BLaER1 (cell line): ENCODE measurements at regions not wholly inside any gene's neighbourhood (a gene's known extent, or its start where the extent isn't known, plus 50 kb on each side); places are given as distances from the start of the nearest gene placed in this dataset.

Source experiments
- H3K27ac ChIP-seq: shearing (Covaris generic); formaldehyde crosslinking; 2 replicates; pipeline ENCODE4 v1.8.1; 2022
- H3K27me3 ChIP-seq: shearing (Covaris generic); formaldehyde crosslinking; 2 replicates; pipeline ENCODE4 v1.8.1; 2022
- H3K36me3 ChIP-seq: shearing (Covaris generic); formaldehyde crosslinking; 2 replicates; pipeline ENCODE4 v1.8.1; 2022
- H3K4me1 ChIP-seq: shearing (Covaris generic); formaldehyde crosslinking; 2 replicates; pipeline ENCODE4 v1.8.1; 2022
- H3K4me2 ChIP-seq: shearing (Covaris generic); formaldehyde crosslinking; 2 replicates; pipeline ENCODE4 v1.8.1; 2022
- H3K4me3 ChIP-seq: shearing (Covaris generic); formaldehyde crosslinking; 2 replicates; pipeline ENCODE4 v1.8.1; 2022
- H3K9ac ChIP-seq: shearing (Covaris generic); formaldehyde crosslinking; 2 replicates; pipeline ENCODE4 v1.8.1; 2022
- H3K9me3 ChIP-seq: shearing (Covaris generic); formaldehyde crosslinking; 2 replicates; pipeline ENCODE4 v1.8.1; 2022
- H4K20me1 ChIP-seq: shearing (Covaris generic); formaldehyde crosslinking; 2 replicates; pipeline ENCODE4 v1.8.1; 2022
- Cebpa-rat ChIP-seq: shearing (Covaris generic); IDR thresholded peaks from 2 replicates; pipeline ENCODE4 v1.8.1; 2022

- no peaks in the 10 kb centered on the region for H3K27me3 ChIP-seq
- no peaks in the 10 kb centered on the region; the same call in 1 of the 2 replicates for H3K36me3 ChIP-seq
- no peaks in the 10 kb centered on the region for H4K20me1 ChIP-seq
- peak overlapping the region; percentile 91 for H3K27ac ChIP-seq
- peaks cover 94% of the 10 kb centered on the region for H3K4me1 ChIP-seq
- peak overlapping the region; percentile 77 for H3K9ac ChIP-seq
- peak overlapping the region; percentile 79 for H3K4me2 ChIP-seq
- peak overlapping the region; percentile 6; the same call in 1 of the 2 replicates for H3K4me3 ChIP-seq
- H3K9me3 ChIP-seq = peaks cover 40% of the 10 kb centered on the region
- no peak for TF ChIP-seq Cebpa-rat
These were observed 86.8 kb upstream of the VAV3 start for GRCh38 chr1:108051631-108052377.

- H3K27ac ChIP-seq = peak overlapping the region; percentile 91
- H3K4me2 ChIP-seq = peak overlapping the region; percentile 79
- H3K27me3 ChIP-seq = no peaks in the 10 kb centered on the region
- H3K36me3 ChIP-seq = no peaks in the 10 kb centered on the region; the same call in 1 of the 2 replicates
- peaks cover 96% of the 10 kb centered on the region for H3K4me1 ChIP-seq
- H3K9me3 ChIP-seq = peaks cover 37% of the 10 kb centered on the region
- peak overlapping the region; percentile 77 for H3K9ac ChIP-seq
- no peak for TF ChIP-seq Cebpa-rat
- H3K4me3 ChIP-seq = peak overlapping the region; percentile 6; the same call in 1 of the 2 replicates
- no peaks in the 10 kb centered on the region for H4K20me1 ChIP-seq
These were observed 86.1 kb upstream of the VAV3 start for GRCh38 chr1:108050911-108051629.

GRCh38 chr1:108050158-108050557 lies 85.2 kb upstream of the VAV3 start:
- Histone ChIP-seq H3K27me3 (no peaks in the 10 kb centered on the region), H3K4me1 (peaks cover 100% of the 10 kb centered on the region), H3K36me3 (no peaks in the 10 kb centered on the region; the same call in 1 of the 2 replicates), H3K27ac (peak overlapping the region; percentile 91), H3K9ac (peak overlapping the region; percentile 77), H3K4me2 (peak overlapping the region; percentile 79), H3K9me3 (peaks cover 38% of the 10 kb centered on the region), H4K20me1 (no peaks in the 10 kb centered on the region), H3K4me3 (no peak overlapping the region)
- TF ChIP-seq Cebpa-rat = no peak

GRCh38 chr1:108049178-108049819 lies 84.3 kb upstream of the VAV3 start:
- peak overlapping the region; percentile 79 for H3K4me2 ChIP-seq
- H3K9me3 ChIP-seq = peaks cover 43% of the 10 kb centered on the region
- no peaks in the 10 kb centered on the region for H3K27me3 ChIP-seq
- no peak for TF ChIP-seq Cebpa-rat
- H3K27ac ChIP-seq = peak overlapping the region; percentile 91
- peaks cover 100% of the 10 kb centered on the region for H3K4me1 ChIP-seq
- no peaks in the 10 kb centered on the region; the same call in 1 of the 2 replicates for H3K36me3 ChIP-seq
- no peaks in the 10 kb centered on the region for H4K20me1 ChIP-seq
- no peak overlapping the region for H3K9ac ChIP-seq
- peak overlapping the region; percentile 40 for H3K4me3 ChIP-seq

- Histone ChIP-seq H3K4me3 (peak overlapping the region; percentile 40), H3K27ac (peak overlapping the region; percentile 91), H3K4me1 (peaks cover 100% of the 10 kb centered on the region), H4K20me1 (no peaks in the 10 kb centered on the region), H3K4me2 (peak overlapping the region; percentile 79), H3K27me3 (no peaks in the 10 kb centered on the region), H3K9me3 (peaks cover 43% of the 10 kb centered on the region), H3K36me3 (no peaks in the 10 kb centered on the region; the same call in 1 of the 2 replicates), H3K9ac (no peak overlapping the region)
- no peak for TF ChIP-seq Cebpa-rat
These were observed 83.6 kb upstream of the VAV3 start for GRCh38 chr1:108048301-108049177.

- Histone ChIP-seq H3K4me1 (peaks cover 93% of the 10 kb centered on the region), H3K27me3 (no peaks in the 10 kb centered on the region)
These were observed 82.1 kb upstream of the VAV3 start for GRCh38 chr1:108047085-108047484.

GRCh38 chr1:108046026-108046425 lies 81.0 kb upstream of the VAV3 start:
- Histone ChIP-seq H3K9ac (no peak overlapping the region), H4K20me1 (no peaks in the 10 kb centered on the region), H3K9me3 (peaks cover 43% of the 10 kb centered on the region), H3K4me2 (peak overlapping the region; percentile 20; the same call in 1 of the 2 replicates), H3K4me3 (no peak overlapping the region), H3K27ac (peak overlapping the region; percentile 28; the same call in 1 of the 2 replicates), H3K4me1 (peaks cover 90% of the 10 kb centered on the region), H3K36me3 (no peaks in the 10 kb centered on the region; the same call in 1 of the 2 replicates), H3K27me3 (no peaks in the 10 kb centered on the region)
- TF ChIP-seq Cebpa-rat = no peak

More at GRCh38 chr1:108047085-108047484, 82.1 kb upstream of the VAV3 start:
- peak overlapping the region; percentile 91 for H3K27ac ChIP-seq
- peaks cover 43% of the 10 kb centered on the region for H3K9me3 ChIP-seq
- no peak overlapping the region for H3K9ac ChIP-seq
- no peaks in the 10 kb centered on the region; the same call in 1 of the 2 replicates for H3K36me3 ChIP-seq
- H4K20me1 ChIP-seq = no peaks in the 10 kb centered on the region
- H3K4me3 ChIP-seq = no peak overlapping the region
- TF ChIP-seq Cebpa-rat = no peak
- peak overlapping the region; percentile 79 for H3K4me2 ChIP-seq

GRCh38 chr1:108045460-108045859 lies 80.5 kb upstream of the VAV3 start:
- Histone ChIP-seq H3K9ac (no peak overlapping the region), H4K20me1 (no peaks in the 10 kb centered on the region), H3K4me3 (no peak overlapping the region), H3K9me3 (peaks cover 43% of the 10 kb centered on the region), H3K27me3 (no peaks in the 10 kb centered on the region), H3K4me1 (peaks cover 84% of the 10 kb centered on the region), H3K4me2 (peak overlapping the region; percentile 20; the same call in 1 of the 2 replicates), H3K27ac (0 out of 2 replicates have a peak overlapping the region, but pooled peaks have one; percentile 28), H3K36me3 (no peaks in the 10 kb centered on the region; the same call in 1 of the 2 replicates)
- TF ChIP-seq Cebpa-rat = no peak
